22Rv1 (cell line): ENCODE measurements at regions not wholly inside any gene's neighbourhood (a gene's known extent, or its start where the extent isn't known, plus 50 kb on each side); places are given as distances from the start of the nearest gene placed in this dataset.

ENCODE experiments used
- ZFX ChIP-seq: fragments of 450-650 bp; IDR thresholded peaks from 2 replicates; pipeline ENCODE4 v1.6.1; 2017; ENCODE audit warnings: antibody characterized with exemption, borderline replicate concordance
- TF ChIP-seq, protein P1 (sequence below): fragments of 450-650 bp; IDR thresholded peaks from 2 replicates; pipeline ENCODE4 v1.5.1; 2017; ENCODE audit warnings: mild to moderate bottlenecking

GRCh38 chr7:106757846-106758245, 96.9 kb upstream of the CCDC71L start:
- TF ChIP-seq, protein P1, sequence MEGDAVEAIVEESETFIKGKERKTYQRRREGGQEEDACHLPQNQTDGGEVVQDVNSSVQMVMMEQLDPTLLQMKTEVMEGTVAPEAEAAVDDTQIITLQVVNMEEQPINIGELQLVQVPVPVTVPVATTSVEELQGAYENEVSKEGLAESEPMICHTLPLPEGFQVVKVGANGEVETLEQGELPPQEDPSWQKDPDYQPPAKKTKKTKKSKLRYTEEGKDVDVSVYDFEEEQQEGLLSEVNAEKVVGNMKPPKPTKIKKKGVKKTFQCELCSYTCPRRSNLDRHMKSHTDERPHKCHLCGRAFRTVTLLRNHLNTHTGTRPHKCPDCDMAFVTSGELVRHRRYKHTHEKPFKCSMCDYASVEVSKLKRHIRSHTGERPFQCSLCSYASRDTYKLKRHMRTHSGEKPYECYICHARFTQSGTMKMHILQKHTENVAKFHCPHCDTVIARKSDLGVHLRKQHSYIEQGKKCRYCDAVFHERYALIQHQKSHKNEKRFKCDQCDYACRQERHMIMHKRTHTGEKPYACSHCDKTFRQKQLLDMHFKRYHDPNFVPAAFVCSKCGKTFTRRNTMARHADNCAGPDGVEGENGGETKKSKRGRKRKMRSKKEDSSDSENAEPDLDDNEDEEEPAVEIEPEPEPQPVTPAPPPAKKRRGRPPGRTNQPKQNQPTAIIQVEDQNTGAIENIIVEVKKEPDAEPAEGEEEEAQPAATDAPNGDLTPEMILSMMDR, result no peak
- TF ChIP-seq ZFX, result no peak
